Gastrocnemius medialis (tissue), 4 donors: ENCODE measurements at regions not wholly inside any gene's neighbourhood (a gene's known extent, or its start where the extent isn't known, plus 50 kb on each side); places are given as distances from the start of the nearest gene placed in this dataset.

Experiments used
- CTCF ChIP-seq, 5 experiments: fragments of 450-650 bp in 3 of 5; fragments of 200-600 bp in 2 of 5; sonication (generic) in 2 of 5; IDR thresholded peaks in 4 of 5; conservative IDR thresholded peaks in 1 of 5; 1 replicate in 4 of 5; 2 replicates in 1 of 5; pipeline ENCODE4 v1.5.1; 2016 to 2019; ENCODE audit warnings: antibody characterized with exemption in 5 of 5, mild to moderate bottlenecking in 3 of 5, moderate library complexity in 3 of 5
- POLR2A ChIP-seq, 2 donors: fragments of 450-650 bp; IDR thresholded peaks; one replicate each; pipeline ENCODE4 v1.6.1; 2017; ENCODE audit warnings: antibody characterized with exemption in 2 of 2, mild to moderate bottlenecking in 2 of 2, moderate library complexity in 2 of 2

GRCh38 chr5:60494635-60495034 is 205.3 kb downstream of the DEPDC1B start:
- TF ChIP-seq CTCF (IDR thresholded peaks at IDR 0.05 in 4 of 5, conservative IDR thresholded peaks at IDR 0.05 in 1 of 5) (no peak), POLR2A (IDR thresholded peaks at IDR 0.05) (no peak)
